Renal cortex interstitium (tissue), 11 donors: ENCODE measurements at regions not wholly inside any gene's neighbourhood (a gene's known extent, or its start where the extent isn't known, plus 50 kb on each side); places are given as distances from the start of the nearest gene placed in this dataset.
"Not testable (repeated sequence)": the region's sequence is repeated elsewhere in the genome, so short reads cannot be mapped to it uniquely, and the experiment has no call there.

ENCODE experiments used
- DNase-seq, 11 donors: peaks; one replicate each; pipeline ENCODE4 v3.0.0-alpha.2; 2013; ENCODE audit warnings: low read depth in 9 of 11, low spot score in 4 of 11; ENCODE audit errors: extremely low read depth in 1 of 11

- DNase-seq: no peak
These were observed 336.2 kb upstream of the CNR1 start for GRCh38 chr6:88502391-88502790.

GRCh38 chr6:88499845-88500699 lies 333.9 kb upstream of the CNR1 start:
- no peak for DNase-seq

DNA sequence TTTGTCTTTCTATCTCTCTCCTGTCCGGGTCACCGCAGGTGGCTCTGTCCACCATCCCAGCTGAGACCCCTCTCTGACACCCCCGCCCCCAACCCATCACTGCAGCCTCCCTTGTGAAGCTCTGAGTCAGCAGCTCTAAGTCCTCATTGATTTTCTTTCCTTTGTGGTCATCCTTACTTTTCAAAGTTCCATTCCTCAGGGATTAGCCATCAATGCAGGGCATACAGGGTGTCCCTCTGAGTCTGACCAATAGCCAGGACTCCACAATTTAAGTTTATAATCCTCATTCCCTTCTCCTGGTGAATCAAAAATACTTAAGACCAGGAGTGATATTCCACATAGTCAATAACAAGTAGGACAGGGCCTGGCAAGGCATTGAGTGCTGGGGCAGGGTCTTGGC lies 333.3 kb upstream of the CNR1 start:
- no peak for DNase-seq

DNA sequence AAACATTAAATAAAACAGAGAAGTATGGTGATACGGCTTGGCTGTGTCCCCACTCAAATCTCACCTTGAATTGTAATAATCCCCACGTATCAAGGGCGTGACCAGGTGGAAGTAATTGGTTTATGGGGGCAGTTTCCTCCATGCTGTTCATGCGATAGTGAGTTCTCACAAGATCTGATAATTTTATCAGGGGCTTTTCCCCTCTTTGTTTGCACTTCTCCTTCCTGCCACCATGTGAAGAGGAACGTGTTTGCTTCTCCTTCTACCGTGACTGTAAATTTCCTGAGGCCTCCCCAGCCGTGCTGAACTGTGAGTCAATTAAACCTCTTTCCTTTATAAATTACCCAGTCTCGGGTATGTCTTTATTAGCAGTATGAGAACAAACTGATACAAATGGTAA lies 331.3 kb upstream of the CNR1 start:
- not testable (repeated sequence) for DNase-seq

DNA sequence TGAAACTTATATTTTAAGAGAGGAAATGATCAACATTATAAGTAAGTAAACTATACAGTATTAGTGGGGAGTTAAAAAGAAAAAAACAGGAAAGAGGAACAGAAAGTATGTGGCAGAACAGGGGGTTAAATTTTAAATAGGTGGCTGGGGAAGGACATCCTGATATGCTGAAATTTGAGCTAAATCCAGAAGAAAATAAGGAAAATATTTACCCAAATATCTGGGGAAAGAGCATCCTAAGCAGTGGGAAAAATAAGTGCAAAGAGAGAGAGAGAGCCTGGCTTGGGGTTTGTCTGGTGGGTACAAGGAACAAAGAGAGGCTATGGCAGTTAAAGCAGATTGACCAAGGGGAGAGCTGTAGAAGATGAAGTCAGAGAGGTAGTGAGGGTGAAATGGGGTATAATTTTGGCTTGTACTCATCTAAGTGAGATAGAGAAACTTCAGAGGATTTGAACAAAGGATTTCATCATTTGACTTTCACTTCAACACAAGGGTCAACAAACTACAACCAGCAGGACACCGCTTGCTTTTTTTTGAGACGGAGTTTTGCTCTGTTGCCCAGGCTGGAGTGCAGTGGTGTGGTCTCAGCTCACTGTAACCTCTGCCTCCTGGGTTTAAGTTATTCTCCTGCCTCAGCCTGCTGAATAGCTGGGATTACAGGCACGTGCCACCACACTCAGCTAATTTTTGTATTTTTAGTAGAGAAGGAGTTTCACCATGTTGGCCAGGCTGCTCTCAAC lies 328.4 kb upstream of the CNR1 start:
- no peak for DNase-seq

DNA sequence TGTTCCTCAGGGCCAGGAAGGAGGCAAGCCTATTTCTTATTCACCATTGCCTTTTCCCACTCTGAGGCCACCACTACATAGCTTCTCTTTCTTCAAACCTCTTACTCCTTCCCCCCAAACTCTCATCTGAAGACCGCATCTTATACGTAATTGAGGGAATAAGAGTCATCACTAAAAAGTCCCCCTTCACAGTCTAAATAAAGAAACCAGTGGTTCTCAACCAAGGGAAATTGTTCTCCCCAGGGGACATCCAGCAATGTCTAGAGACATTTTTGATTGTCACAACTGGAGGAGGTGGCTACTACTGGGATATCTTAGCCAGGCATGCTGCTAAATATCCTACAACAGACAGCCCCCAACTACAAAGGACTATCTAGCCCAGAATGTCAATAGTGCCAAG lies 327.6 kb upstream of the CNR1 start:
- DNase-seq: no peak

DNA sequence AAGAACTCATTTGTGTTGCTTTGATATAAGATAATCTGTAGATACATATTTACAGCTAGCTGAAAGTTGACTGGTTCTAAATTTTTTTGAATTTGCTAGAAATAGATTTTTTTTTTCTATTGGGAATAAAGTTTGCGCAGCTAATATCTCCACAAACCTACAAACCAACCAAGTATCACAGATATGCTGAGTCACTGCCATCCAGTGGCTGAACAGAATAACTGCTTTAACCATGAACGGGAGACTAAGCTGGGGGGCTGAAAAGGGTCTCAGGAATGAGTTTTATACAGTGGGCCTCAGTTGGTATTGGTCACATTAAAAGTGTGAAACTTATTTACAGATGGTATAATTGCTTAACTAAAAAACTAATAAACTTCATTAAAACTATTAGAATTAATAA lies 326.7 kb upstream of the CNR1 start:
- no peak for DNase-seq

GRCh38 chr6:88492241-88492640 lies 326.1 kb upstream of the CNR1 start:
- DNase-seq: no peak

DNA sequence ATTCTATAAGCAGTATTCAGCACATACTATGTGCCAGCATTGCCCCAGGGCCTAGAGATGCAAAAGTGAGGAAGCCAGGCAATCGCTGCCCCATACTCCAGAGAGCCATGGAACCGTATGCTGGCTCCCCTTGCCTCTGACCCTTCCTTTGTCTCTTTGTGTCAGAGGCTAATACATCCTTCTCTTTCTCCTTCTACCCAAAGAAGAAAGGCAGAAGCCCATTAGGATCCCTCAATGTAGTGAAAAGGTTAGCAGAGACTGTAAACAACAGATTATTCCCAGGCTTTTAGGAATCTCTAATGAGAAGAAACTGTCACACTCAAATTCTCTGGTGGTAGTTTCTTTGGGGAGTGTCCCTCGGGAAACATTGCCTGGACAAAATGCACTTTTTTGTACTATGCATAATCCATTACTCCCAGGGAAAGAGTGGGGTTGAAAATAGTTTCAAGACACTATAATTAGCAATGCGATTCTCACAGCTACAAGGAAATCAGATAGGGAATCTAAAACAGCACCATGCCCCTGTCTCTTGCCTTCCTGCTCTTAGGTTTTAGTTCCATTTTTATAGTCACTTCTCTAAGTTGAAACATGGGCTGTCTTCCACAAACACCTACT lies 325.2 kb upstream of the CNR1 start:
- DNase-seq: no peak

DNA sequence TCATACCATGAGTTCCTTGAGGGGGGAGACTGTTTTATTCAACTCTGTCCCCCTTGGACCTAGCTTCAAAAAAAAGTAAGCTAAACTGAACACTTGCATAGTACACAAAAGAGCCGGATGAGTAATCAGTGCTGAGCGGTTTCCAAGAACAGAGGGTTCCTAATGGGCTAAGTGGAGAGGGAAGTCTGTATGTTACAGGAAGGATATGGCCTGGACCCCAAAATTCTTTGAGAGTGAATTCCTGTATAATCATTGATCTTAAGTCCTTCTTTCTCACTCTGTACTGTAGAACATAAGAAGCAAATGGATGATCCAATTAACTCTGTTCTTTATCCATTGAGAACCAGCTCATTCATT lies 324.7 kb upstream of the CNR1 start:
- DNase-seq: no peak

DNA sequence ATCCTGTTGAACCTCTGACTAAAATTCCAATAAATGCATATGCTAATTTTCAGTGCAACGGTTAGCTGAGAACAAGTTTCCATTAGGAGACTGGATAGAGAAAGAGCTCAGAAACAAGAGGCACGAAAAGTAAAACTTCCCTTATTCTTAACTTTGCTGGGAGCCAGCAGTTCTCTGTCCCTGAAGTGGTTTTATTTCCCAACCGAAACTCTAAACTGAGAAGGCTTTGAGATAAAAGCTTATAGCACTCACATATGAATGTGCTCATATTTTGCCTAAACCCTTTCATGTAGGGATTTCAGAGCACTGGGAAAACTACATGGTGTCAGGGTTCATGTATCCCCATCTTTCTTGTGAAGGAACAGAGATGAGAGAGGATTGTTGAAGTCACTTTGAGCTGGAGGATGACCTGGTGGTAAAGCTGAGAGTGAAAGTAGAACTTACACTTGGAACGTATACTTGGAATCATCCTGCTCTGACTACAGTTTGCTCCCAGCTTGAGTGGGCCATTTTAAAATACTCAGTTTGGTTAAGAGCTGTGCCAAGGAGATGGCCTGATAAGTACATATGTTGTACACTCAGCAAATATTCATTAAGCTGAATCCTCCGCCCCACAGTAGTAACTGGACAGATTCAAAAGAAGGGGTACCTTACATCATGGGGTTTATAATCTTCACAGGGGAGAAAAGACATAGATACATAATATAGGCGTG lies 324.2 kb upstream of the CNR1 start:
- no peak for DNase-seq

DNA sequence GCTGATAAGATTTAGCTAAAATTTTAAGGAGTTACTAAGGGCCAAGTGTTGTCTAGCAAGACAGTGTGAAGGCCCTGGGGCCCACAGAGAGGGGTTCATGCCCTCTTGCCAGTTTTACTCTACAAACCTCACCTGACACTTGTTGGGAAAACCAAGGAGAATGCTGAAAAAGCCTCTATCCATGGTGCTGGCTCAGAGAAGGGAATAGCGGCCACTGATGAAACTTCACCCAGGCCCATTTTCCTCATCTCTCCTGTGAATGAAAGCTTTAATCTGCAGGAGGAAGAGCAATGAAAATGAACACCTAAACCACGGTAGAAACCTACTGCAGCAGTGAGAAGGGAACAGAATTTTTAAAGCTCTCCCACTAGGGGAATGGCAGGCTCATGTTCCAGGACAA lies 317.3 kb upstream of the CNR1 start:
- DNase-seq: no peak

GRCh38 chr6:88482465-88482864 lies 316.3 kb upstream of the CNR1 start:
- DNase-seq: no peak

GRCh38 chr6:88481519-88481918 lies 315.4 kb upstream of the CNR1 start:
- DNase-seq: no peak

GRCh38 chr6:88480816-88481215 lies 314.7 kb upstream of the CNR1 start:
- DNase-seq: no peak

GRCh38 chr6:88477413-88477812 lies 311.3 kb upstream of the CNR1 start:
- DNase-seq: no peak

DNA sequence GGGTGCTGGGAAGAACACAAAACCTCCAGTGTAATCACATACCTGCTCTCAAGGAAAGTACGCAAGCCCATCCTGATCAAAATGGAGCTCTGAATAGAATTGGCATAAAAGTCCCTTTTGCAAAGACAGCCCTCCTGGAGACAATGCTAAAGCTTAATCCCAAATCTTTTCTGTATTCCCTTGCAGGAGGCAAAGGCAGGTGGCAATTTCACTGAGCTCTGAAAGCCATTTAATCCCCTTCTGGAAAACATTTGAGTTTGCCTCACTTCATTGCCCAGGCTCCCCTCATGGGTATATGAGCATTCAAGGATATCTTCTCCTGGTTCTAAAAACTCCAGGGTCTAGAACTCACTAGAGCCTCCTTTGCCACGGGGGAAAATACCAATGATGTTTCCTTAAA lies 310.2 kb upstream of the CNR1 start:
- no peak for DNase-seq

GRCh38 chr6:88474720-88475119 lies 308.6 kb upstream of the CNR1 start:
- DNase-seq: no peak

DNA sequence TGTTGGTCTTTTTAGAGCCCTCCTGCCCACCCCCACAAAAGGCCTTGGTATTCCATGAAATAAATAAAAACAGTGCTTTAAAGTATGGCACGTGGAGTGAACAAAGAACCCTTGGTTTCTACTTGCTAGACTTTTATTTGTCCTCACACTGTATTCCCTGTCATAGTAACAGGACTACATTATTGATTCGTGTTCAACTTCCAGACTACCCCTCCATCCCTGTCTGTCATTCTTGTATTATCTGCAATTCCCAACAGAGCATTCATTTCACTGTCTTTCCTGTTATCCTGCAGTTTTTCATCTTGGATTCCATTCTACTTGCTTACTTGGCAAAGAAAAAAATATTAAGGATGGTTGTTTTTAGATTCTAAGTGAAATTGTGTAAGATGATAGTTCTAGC lies 307.4 kb upstream of the CNR1 start:
- DNase-seq: no peak
